ENCODE measurements at regions not wholly inside any gene's neighbourhood (a gene's known extent, or its start where the extent isn't known, plus 50 kb on each side); places are given as distances from the start of the nearest gene placed in this dataset.
A peak's percentile ranks its signal among the peaks of the same experiment; 100 is the strongest.
"Not testable (repeated sequence)": the region's sequence is repeated elsewhere in the genome, so short reads cannot be mapped to it uniquely, and the experiment has no call there.

GRCh38 chr17:30731210-30732132 is 93.0 kb downstream of the CRLF3 start:
- H3K4me3 Mint-ChIP-seq, result peak overlapping the region; percentile 89
- ATAC-seq (replicated peaks), result peak; percentile 98
- not testable (repeated sequence) for H3K27me3 Mint-ChIP-seq, H3K9me3 Mint-ChIP-seq, H3K4me1 Mint-ChIP-seq
- peaks cover 36% of the 10 kb centered on the region for H3K36me3 Mint-ChIP-seq (ENCODE audit: low read depth)
- H3K27ac Mint-ChIP-seq, result peak overlapping the region; percentile 90

GRCh38 chr17:30730837-30731209 is 93.7 kb downstream of the CRLF3 start:
- H3K9me3 Mint-ChIP-seq; H3K4me1 Mint-ChIP-seq; ATAC-seq (replicated peaks); H3K27me3 Mint-ChIP-seq: not testable (repeated sequence)
- Mint-ChIP-seq H3K36me3 (ENCODE audit: low read depth) (peaks cover 31% of the 10 kb centered on the region), H3K27ac (peak overlapping the region; percentile 90), H3K4me3 (peak overlapping the region; percentile 89)

GRCh38 chr17:30730171-30730836 is 94.2 kb downstream of the CRLF3 start:
- Mint-ChIP-seq H3K27ac (peak overlapping the region; percentile 90), H3K36me3 (ENCODE audit: low read depth) (peaks cover 26% of the 10 kb centered on the region), H3K4me3 (peak overlapping the region; percentile 89)
- not testable (repeated sequence) for H3K9me3 Mint-ChIP-seq; ATAC-seq (replicated peaks); H3K4me1 Mint-ChIP-seq; H3K27me3 Mint-ChIP-seq

- not testable (repeated sequence) for H3K9me3 Mint-ChIP-seq; H3K4me1 Mint-ChIP-seq; ATAC-seq (replicated peaks); H3K27me3 Mint-ChIP-seq
- Mint-ChIP-seq H3K36me3 (ENCODE audit: low read depth) (peaks cover 19% of the 10 kb centered on the region), H3K27ac (peak overlapping the region; percentile 90), H3K4me3 (peak overlapping the region; percentile 89)
Measured at GRCh38 chr17:30729471-30730170, 94.9 kb downstream of the CRLF3 start.

GRCh38 chr17:30727517-30727916 is 97.0 kb downstream of the CRLF3 start:
- not testable (repeated sequence) for H3K4me3 Mint-ChIP-seq; H3K36me3 Mint-ChIP-seq (ENCODE audit: low read depth); H3K4me1 Mint-ChIP-seq; H3K27ac Mint-ChIP-seq; H3K27me3 Mint-ChIP-seq; ATAC-seq (replicated peaks); H3K9me3 Mint-ChIP-seq

GRCh38 chr17:30726734-30727133 is 97.8 kb downstream of the CRLF3 start:
- H3K27ac Mint-ChIP-seq; H3K4me3 Mint-ChIP-seq; ATAC-seq (replicated peaks); H3K9me3 Mint-ChIP-seq; H3K36me3 Mint-ChIP-seq (ENCODE audit: low read depth); H3K27me3 Mint-ChIP-seq; H3K4me1 Mint-ChIP-seq: not testable (repeated sequence)

GRCh38 chr17:30726310-30726709 is 98.2 kb downstream of the CRLF3 start:
- not testable (repeated sequence) for H3K4me1 Mint-ChIP-seq; H3K9me3 Mint-ChIP-seq; H3K4me3 Mint-ChIP-seq; H3K27me3 Mint-ChIP-seq; H3K27ac Mint-ChIP-seq; ATAC-seq (replicated peaks); H3K36me3 Mint-ChIP-seq (ENCODE audit: low read depth)

GRCh38 chr17:30724034-30724650 is 100.3 kb downstream of the CRLF3 start:
- H3K4me1 Mint-ChIP-seq; H3K36me3 Mint-ChIP-seq (ENCODE audit: low read depth); H3K27me3 Mint-ChIP-seq; H3K9me3 Mint-ChIP-seq; H3K4me3 Mint-ChIP-seq; ATAC-seq (replicated peaks); H3K27ac Mint-ChIP-seq: not testable (repeated sequence)

- H3K27ac Mint-ChIP-seq; H3K9me3 Mint-ChIP-seq; H3K4me3 Mint-ChIP-seq; H3K27me3 Mint-ChIP-seq; ATAC-seq (replicated peaks); H3K36me3 Mint-ChIP-seq (ENCODE audit: low read depth); H3K4me1 Mint-ChIP-seq: not testable (repeated sequence)
Measured at GRCh38 chr17:30722114-30722780, 102.2 kb downstream of the CRLF3 start.

- ATAC-seq (replicated peaks); H3K27me3 Mint-ChIP-seq; H3K4me1 Mint-ChIP-seq; H3K36me3 Mint-ChIP-seq (ENCODE audit: low read depth); H3K9me3 Mint-ChIP-seq; H3K4me3 Mint-ChIP-seq; H3K27ac Mint-ChIP-seq: not testable (repeated sequence)
Measured at GRCh38 chr17:30720971-30721370, 103.5 kb downstream of the CRLF3 start.

GRCh38 chr17:30720013-30720471 is 104.5 kb downstream of the CRLF3 start:
- Mint-ChIP-seq H3K9me3 (no peaks in the 10 kb centered on the region), H3K4me1 (peaks cover 6% of the 10 kb centered on the region), H3K36me3 (ENCODE audit: low read depth) (no peaks in the 10 kb centered on the region), H3K4me3 (no peak overlapping the region), H3K27me3 (no peaks in the 10 kb centered on the region), H3K27ac (no peak overlapping the region)
- ATAC-seq (replicated peaks), result no peak

- peak overlapping the region; percentile 32 for H3K27ac Mint-ChIP-seq
- H3K27me3 Mint-ChIP-seq; H3K36me3 Mint-ChIP-seq (ENCODE audit: low read depth); H3K4me1 Mint-ChIP-seq; H3K9me3 Mint-ChIP-seq: not testable (repeated sequence)
- H3K4me3 Mint-ChIP-seq, result peak overlapping the region; percentile 55
- peak; percentile 91 for ATAC-seq (replicated peaks)
Measured at GRCh38 chr17:30719131-30719973, 105.1 kb downstream of the CRLF3 start.

GRCh38 chr17:30718691-30719090 is 105.8 kb downstream of the CRLF3 start:
- not testable (repeated sequence) for H3K9me3 Mint-ChIP-seq; H3K36me3 Mint-ChIP-seq (ENCODE audit: low read depth); H3K27ac Mint-ChIP-seq; H3K4me1 Mint-ChIP-seq; H3K27me3 Mint-ChIP-seq; ATAC-seq (replicated peaks)
- peak overlapping the region; percentile 55 for H3K4me3 Mint-ChIP-seq

All from activated T-helper 17 cell treated with anti-CD3 and anti-CD28 coated beads, Interleukin-2, amount 50 U/mL, for 72 hours (primary cell).